DND-41 (cell line): ENCODE measurements at regions not wholly inside any gene's neighbourhood (a gene's known extent, or its start where the extent isn't known, plus 50 kb on each side); places are given as distances from the start of the nearest gene placed in this dataset.

Experiments used
- CTCF ChIP-seq: IDR thresholded peaks from 2 replicates; pipeline ENCODE4 v1.5.1; 2012; ENCODE audit warnings: borderline replicate concordance, low read length, moderate library complexity, mild to moderate bottlenecking; ENCODE audit not compliant: poor library complexity, severe bottlenecking; ENCODE audit errors: extremely low read depth
- EZH2 ChIP-seq: IDR thresholded peaks from 3 replicates; pipeline ENCODE4 v1.6.1; 2012; ENCODE audit warnings: borderline replicate concordance, low read depth, mild to moderate bottlenecking, moderate library complexity, low read length, inconsistent platforms; ENCODE audit not compliant: severe bottlenecking

DNA sequence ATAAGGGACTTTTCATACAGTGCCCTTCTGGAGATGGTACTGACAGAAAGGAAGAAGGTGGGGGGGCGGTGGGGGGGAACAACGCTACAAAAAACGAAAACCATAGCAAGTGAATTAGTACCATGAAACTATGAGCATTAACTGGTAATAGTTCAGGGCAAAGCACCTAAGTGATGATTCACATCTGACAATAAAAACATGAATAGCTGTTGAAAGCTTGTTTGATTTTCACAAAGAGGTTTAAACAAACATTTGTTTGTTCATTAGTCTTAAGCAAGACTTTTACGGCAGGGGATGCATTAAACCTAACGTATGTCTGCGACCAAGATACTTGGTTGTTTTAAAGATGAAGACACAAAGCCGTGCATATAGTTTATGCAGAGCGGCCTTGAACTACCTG is 177.5 kb downstream of the LMO4 start:
- TF ChIP-seq CTCF (no peak), EZH2 (no peak)
